NCI-H187 treated with DMSO at 0.1 percent for 48 hours (cell line): ENCODE measurements at regions not wholly inside any gene's neighbourhood (a gene's known extent, or its start where the extent isn't known, plus 50 kb on each side); places are given as distances from the start of the nearest gene placed in this dataset.
A peak's percentile ranks its signal among the peaks of the same experiment; 100 is the strongest.

ENCODE experiments used
- DNase-seq: peaks from one replicate; lab custom pipeline; 2025; lab: John Stamatoyannopoulos, UW

- no peak for DNase-seq
These were observed 121.3 kb downstream of the RPS29 start for GRCh38 chr14:49464885-49465284.

DNA sequence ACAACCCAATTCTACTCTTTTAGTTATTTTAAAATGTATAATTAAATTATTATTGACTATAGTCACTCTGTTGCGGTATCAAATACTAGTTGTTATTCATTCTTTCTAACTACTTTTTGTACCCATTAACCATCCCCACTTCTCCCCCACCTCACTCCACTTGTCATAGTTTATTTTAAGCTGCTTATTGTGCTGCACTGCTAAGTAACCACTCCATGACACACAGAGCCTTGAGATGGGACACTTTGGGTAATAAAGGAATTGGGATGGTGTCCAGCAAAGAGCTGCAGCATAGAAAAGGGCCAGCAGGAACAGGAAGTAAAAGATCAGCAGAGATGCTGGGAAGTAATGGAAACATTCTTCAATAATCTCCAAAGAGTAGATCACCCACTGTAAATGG is 123.0 kb downstream of the RPS29 start:
- no peak for DNase-seq

GRCh38 chr14:49461529-49462401 is 124.4 kb downstream of the RPS29 start:
- DNase-seq = peak; percentile 39

DNA sequence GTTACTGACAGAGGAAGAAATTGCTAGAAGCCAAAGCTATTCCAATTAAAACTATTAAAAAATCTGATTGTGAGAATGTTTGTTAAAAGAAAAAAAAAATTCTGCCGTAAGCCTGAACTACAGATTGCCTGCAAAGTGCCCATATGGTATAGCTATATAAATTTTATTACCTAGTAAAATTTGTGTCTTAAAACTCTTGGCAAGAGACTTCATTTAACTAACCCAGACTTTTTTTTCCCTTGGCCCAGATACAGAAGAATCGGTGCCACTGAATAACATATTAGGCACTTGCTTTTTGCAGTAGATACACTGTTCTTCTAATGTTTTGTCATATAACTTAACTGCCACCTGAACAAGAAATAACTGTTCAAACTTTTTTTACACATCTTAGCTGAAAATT is 125.5 kb downstream of the RPS29 start:
- no peak for DNase-seq

- no peak for DNase-seq
These were observed 129.6 kb downstream of the RPS29 start for GRCh38 chr14:49456589-49456988.

- DNase-seq = no peak
These were observed 134.2 kb downstream of the RPS29 start for GRCh38 chr14:49451938-49452337.

- no peak for DNase-seq
These were observed 136.4 kb downstream of the RPS29 start for GRCh38 chr14:49449749-49450148.

DNA sequence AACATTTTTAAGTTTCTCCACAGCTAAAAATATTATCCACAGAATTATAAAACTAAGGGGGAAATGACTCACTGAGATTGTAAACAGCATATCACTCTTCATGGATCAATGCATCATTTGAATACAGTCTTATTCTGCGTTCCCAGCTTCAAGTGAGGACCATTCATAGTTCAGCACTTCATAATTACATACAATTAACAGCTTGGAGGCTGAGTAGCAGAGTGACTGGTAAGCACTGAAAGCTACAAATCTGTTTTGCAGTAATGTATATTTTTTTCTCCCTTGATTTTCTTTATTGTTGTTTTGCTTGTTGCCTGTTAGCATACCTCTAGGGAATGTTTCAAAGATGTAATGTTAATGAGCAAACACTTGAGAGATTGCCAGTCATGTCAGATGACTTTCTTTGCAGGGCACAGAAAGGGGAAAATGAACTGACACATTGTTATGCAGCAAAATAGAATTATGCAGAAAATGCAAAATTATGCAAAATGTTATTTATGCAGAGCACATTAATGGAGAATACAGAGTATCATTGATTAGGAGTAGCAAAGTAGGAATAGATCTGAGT is 138.6 kb downstream of the RPS29 start:
- no peak for DNase-seq

DNA sequence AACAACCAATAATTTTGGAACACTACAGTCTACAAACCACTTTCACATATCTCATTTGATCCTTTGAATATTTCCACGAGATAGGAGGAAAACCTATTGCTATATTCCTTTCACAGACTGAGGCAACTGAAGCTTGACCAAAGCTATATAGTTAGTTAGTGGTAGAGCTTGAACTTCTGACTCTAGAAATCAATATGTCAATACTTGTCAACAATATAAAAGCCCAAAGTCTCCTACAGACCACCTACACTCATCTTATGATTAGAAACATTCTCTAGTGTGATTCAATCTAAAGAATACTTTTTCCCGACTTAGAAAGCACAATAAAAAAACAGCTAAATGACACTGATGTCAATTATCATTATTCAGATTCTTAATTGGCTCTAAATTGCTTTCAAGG is 139.4 kb downstream of the RPS29 start:
- DNase-seq = no peak

- no peak for DNase-seq
These were observed 147.9 kb downstream of the RPS29 start for GRCh38 chr14:49438256-49438770.

GRCh38 chr14:49428076-49428475 is 158.1 kb downstream of the RPS29 start:
- no peak for DNase-seq

DNA sequence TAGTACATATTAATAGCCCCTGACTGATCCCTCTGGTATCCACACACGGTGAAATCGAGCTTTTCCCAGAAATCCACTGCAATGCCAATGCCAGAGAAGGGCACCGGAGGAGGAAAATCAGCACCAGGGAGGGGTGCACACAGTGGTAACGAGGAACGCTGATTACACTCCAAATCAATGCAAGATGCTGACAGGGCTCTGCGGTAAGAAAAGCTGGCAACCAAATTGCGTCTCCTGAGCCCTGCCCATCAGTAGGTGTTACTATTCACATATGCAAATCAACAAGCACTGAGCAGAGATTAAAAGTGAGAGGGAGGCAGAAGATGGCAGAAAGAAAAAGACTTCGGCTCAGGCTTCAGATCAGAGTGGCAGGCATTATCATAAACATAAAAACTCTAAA is 159.1 kb downstream of the RPS29 start:
- no peak for DNase-seq

DNA sequence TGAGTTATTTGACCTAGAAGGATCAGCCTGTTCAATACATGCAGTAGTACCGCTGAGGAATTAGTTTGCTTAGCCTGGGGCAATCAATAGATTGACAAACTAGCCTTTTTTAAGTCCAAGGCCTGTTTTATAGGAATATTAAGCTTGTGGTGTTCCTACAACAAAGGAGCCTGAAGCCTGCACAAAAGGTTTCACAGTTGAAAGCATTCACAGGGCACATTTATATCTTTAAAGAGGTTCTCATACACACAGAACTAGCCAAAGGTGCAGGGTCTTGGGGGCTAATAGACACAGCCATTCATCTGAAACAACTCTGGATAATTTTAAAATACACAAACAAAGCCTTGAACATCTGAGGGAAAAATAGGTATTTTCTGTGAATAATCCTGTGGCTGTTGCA is 160.3 kb downstream of the RPS29 start:
- DNase-seq = no peak

- DNase-seq = no peak
These were observed 161.5 kb downstream of the RPS29 start for GRCh38 chr14:49424436-49425331.

- no peak for DNase-seq
These were observed 166.0 kb downstream of the RPS29 start for GRCh38 chr14:49420201-49420600.

DNA sequence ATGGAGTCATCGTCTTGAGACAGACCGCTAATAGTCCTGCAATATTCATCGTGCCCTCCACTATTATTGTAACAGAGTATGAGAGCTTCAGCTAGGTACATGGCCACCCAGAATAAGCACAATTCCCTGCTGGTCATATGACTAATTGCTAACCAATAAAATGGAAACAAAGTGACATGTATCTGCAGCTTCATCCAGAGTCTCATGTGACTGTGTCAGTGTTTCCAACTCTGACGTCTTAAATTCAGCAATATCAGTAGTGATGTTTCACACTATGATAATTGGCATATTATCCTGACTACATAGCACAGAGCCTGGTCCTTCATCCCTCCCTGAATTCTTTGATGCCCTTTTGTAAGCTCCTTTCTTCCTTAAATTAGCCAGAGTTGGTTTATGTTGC is 167.4 kb downstream of the RPS29 start:
- no peak for DNase-seq

DNA sequence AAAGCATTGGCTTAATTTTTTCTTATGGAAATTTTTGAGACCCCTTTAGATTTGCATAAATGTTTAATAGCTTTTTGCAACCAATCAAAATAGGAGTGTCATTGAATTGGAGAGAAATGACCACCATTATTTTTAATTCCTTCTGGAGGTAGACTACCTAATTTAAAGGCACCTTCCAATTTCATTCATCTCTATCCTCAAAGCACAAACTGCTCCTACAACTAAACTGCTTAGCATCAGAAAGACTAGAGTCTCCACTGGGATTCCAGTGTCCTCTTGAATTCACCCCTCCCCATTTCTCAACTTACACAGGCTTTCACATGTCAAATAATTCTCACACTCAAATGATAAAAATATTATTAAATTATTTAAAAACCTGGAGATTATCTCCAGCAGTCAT is 168.4 kb downstream of the RPS29 start:
- DNase-seq = no peak

DNA sequence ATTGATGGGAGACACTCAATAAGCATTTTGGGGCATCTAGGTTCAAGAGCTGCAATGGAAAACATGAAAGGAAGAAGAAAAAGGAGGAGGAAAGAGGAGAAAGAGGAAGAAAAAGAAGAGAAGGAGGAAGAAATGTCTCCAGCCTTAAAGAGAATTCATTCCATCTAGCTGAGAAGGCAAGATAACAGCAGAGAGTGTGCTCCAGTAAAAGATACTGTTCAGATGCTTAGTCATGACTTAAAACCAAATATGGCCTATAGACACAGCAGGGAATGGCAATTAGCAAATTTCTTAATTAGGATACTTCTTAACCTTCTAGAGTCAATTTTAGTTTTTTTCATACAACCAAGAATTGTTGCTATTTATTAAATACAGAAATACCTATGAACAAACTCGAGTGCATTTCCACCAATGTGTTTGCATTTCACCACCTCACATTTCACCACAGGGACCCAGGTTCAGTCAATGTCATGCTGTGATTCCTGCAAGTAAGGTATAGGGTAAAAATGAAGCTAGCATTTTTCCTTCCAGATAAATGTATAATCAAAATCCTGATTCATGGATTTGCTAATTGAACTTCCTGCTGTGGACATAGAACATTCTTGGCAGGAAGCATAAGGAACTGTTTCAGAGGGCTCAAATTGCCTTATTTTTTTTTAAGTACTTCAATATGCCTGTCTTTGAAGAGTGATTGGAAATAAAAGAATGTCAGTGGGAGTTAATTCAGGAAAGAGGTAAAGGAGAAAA is 177.8 kb downstream of the RPS29 start:
- DNase-seq = no peak

GRCh38 chr14:49405291-49405690 is 180.9 kb downstream of the RPS29 start:
- no peak for DNase-seq

GRCh38 chr14:49401373-49401772 is 184.8 kb downstream of the RPS29 start:
- no peak for DNase-seq

DNA sequence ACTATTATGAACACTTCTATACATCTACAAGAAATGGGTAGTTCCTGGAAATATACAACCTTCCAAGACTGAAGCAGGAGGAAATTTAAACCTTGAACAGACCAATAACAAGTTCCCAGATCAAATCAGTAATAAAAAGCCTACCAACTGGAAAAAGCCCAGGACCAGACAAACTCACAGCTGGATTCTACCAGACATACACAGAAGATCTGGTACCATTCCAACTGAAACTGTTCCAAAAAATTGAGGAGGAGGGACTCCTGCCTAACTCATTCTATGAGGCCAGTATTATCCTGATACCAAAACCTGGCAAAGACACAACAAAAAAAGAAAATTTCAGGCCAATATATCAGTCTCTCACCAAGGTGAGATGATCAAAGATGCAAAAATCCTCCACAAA is 189.4 kb downstream of the RPS29 start:
- DNase-seq = no peak

GRCh38 chr14:49381778-49382177 is 204.4 kb downstream of the RPS29 start:
- DNase-seq = no peak
